Tibial nerve (tissue), 3 donors: ENCODE measurements at regions not wholly inside any gene's neighbourhood (a gene's known extent, or its start where the extent isn't known, plus 50 kb on each side); places are given as distances from the start of the nearest gene placed in this dataset.

Experiments used
- POLR2A ChIP-seq, 2 donors: fragments of 450-650 bp; IDR thresholded peaks; one replicate each; pipeline ENCODE4 v1.6.1; 2017; ENCODE audit warnings: antibody characterized with exemption in 2 of 2, mild to moderate bottlenecking in 2 of 2, moderate library complexity in 2 of 2
- TF ChIP-seq, protein P1 (sequence below), 5 experiments: fragments of 200-600 bp in 3 of 5; fragments of 450-650 bp in 2 of 5; sonication (generic) in 3 of 5; IDR thresholded peaks; one replicate each; pipeline ENCODE4 v1.5.1; 2016 to 2019; ENCODE audit warnings: antibody characterized with exemption in 5 of 5, mild to moderate bottlenecking in 3 of 5, moderate library complexity in 2 of 5

DNA sequence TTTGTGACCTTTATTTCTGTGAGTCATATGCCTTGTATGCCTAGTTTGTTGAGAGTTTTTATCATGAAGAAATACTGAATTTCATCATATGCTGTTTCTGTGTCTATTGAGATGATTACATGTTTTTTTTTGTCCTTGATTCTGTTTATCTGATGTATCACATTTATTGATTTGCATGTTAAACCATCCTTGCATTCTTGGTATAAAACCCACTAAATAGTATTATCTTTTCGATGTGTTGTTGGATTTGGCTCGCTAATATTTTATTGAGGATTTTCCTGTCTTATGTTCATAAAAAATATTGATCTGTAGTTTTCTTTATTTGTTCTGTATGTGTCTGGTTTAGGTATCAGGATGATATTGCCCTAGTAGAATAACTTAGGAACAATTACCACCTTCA is 164.7 kb upstream of the CHRM3 start:
- no peak for TF ChIP-seq POLR2A (IDR thresholded peaks at IDR 0.05)
- TF ChIP-seq, protein P1, sequence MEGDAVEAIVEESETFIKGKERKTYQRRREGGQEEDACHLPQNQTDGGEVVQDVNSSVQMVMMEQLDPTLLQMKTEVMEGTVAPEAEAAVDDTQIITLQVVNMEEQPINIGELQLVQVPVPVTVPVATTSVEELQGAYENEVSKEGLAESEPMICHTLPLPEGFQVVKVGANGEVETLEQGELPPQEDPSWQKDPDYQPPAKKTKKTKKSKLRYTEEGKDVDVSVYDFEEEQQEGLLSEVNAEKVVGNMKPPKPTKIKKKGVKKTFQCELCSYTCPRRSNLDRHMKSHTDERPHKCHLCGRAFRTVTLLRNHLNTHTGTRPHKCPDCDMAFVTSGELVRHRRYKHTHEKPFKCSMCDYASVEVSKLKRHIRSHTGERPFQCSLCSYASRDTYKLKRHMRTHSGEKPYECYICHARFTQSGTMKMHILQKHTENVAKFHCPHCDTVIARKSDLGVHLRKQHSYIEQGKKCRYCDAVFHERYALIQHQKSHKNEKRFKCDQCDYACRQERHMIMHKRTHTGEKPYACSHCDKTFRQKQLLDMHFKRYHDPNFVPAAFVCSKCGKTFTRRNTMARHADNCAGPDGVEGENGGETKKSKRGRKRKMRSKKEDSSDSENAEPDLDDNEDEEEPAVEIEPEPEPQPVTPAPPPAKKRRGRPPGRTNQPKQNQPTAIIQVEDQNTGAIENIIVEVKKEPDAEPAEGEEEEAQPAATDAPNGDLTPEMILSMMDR (IDR thresholded peaks at IDR 0.05): no peak
